ENCODE measurements at regions not wholly inside any gene's neighbourhood (a gene's known extent, or its start where the extent isn't known, plus 50 kb on each side); places are given as distances from the start of the nearest gene placed in this dataset.

DNA sequence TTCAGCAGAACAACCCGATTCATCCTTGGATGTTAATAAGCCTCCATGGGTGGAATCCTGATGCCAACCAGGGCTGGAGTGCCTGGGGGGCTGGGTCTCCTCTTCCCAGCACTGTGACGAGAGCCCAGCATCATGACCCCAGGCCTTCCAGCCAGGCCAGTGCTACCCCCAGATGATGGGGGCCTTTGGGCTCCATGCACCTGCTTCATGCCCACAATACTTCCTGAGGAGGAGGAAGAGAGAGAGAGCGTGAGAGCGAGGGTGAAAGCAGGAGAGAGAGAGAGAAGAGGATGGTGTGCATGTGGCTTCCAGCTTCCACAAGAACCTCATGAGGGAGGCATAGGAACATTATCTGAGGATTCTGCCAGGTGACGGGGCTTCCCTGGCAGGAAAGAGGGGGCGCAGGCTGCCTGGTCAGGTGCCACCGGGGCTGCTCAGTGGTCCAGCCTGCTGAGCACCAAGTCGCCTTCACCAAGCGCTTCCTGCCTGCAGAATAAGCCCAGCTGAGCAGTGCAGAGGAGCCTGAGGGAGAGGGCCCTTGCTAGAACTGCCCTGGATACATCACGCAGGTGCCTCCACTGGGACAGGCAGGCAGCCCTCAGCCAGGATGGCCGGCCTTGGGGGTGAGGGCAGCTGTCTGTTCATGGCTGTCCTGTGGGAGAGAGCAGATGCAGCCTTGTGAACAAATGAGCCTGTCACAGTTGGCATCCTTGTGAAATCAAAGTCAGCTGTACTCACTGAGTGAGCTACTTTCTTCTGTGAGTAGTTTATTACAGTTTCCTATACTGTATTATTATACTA lies 243.3 kb upstream of the B3GAT1 start:
- no peak overlapping the region for H3K4me3 ChIP-seq (ENCODE audit: low read length, poor library complexity, severe bottlenecking)
- no peaks in the 10 kb centered on the region for H3K79me2 ChIP-seq (ENCODE audit: insufficient read depth, low read length)
- H3F3A ChIP-seq (ENCODE audit: low read depth), result no peaks in the 10 kb centered on the region
- H3K9me3 ChIP-seq (ENCODE audit: insufficient read depth, low read depth, low read length), result peaks cover 3% of the 10 kb centered on the region
- H3K36me3 ChIP-seq (ENCODE audit: insufficient read depth, low read length), result no peaks in the 10 kb centered on the region
- no peak overlapping the region for H3K9ac ChIP-seq (ENCODE audit: low read depth, low read length, poor library complexity, severe bottlenecking)
- peaks cover 6% of the 10 kb centered on the region for H3K4me1 ChIP-seq (ENCODE audit: insufficient read depth, low read length, poor library complexity, severe bottlenecking)
- H3K4me2 ChIP-seq (ENCODE audit: low read depth, low read length, poor library complexity, severe bottlenecking), result peak overlapping the region; percentile 3
- 0 out of 2 replicates have a peak overlapping the region, but pooled peaks have one; percentile 15 for H2AFZ ChIP-seq (ENCODE audit: low read length)
- TF ChIP-seq EZH2phosphoT487 (IDR thresholded peaks at IDR 0.05; ENCODE audit: borderline replicate concordance), result no peak
- TF ChIP-seq, protein P1, sequence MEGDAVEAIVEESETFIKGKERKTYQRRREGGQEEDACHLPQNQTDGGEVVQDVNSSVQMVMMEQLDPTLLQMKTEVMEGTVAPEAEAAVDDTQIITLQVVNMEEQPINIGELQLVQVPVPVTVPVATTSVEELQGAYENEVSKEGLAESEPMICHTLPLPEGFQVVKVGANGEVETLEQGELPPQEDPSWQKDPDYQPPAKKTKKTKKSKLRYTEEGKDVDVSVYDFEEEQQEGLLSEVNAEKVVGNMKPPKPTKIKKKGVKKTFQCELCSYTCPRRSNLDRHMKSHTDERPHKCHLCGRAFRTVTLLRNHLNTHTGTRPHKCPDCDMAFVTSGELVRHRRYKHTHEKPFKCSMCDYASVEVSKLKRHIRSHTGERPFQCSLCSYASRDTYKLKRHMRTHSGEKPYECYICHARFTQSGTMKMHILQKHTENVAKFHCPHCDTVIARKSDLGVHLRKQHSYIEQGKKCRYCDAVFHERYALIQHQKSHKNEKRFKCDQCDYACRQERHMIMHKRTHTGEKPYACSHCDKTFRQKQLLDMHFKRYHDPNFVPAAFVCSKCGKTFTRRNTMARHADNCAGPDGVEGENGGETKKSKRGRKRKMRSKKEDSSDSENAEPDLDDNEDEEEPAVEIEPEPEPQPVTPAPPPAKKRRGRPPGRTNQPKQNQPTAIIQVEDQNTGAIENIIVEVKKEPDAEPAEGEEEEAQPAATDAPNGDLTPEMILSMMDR (conservative IDR thresholded peaks at IDR 0.05; ENCODE audit: low read length), result no peak
- H3K9me2 ChIP-seq (replicated peaks; ENCODE audit: low read depth, low read length), result no peaks in the 10 kb centered on the region
- H3K27me3 ChIP-seq (ENCODE audit: insufficient read depth, low read length, poor library complexity, severe bottlenecking), result no peaks in the 10 kb centered on the region
- no peaks in the 10 kb centered on the region for H4K20me1 ChIP-seq (ENCODE audit: insufficient read depth, low read length, poor library complexity, severe bottlenecking)

DNA sequence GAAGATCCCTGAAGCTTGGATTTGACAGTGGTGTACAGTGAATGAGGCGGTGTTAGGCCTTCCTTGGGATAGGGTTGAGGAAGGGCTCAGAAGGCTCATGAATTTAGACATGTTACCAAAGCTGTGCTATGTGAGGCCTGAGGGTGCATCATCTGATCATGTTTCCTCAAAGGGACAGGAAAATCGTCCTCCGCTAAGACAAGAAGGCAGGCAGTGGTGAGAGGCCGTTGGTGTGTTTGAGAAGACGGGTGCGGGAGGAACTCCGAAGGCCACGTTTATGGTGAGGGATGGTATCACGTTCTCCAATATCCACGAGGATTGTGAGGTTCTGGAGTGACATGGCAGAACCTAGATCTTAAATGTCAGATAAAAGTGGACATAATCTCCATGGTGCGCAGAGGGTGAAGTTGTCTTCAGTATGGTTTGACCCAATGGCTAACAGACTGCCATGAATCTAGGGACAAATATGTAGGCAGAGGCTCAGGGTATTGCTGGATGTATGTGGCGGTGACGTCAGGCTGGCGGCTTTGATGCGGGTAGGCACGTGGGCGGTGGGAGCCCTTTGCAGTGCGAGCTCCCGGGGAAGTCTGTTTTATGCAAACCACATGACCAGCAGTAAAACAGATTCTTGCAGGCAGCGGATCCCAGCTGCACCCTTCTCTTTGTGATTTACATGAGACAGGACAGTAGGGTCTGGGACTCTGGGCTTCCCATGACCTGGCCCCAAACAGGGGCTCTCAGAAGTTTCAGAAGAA lies 242.3 kb upstream of the B3GAT1 start:
- H3K79me2 ChIP-seq (ENCODE audit: insufficient read depth, low read length), result no peaks in the 10 kb centered on the region

DNA sequence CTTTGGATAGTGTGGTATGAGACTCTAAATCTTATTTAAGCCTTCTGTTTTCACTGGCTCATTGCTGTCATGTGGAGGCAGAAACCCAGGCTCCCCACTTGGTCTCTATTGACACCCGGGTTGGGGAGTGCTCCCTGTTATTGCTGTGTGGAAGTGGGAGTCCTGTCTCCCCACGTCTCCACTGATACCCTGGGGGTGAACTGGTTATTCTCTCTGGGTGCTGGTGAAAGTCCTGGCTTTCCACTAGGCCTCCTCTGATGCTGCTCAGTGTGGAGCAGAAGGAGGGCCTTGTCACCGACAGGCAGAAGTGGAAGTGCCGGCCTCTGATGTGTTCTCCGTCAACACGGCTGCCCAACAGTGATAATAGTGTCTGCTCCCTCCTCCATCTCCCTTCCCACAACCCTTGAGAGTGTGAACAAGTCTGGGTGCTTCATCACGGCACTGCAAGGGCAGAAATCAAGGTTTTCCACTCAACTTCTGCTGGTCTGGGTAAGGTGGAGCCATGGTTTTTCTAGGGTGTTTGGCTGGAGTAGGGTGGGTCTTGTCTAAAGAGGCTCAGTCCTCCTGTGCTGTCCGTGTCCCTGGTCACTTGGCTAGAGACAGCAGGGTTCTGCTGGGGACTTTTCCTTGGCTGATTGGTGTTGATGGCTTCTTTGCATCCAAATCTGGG lies 240.7 kb upstream of the B3GAT1 start:
- Histone ChIP-seq H3K4me2 (ENCODE audit: low read depth, low read length, poor library complexity, severe bottlenecking) (no peak overlapping the region), H3K9me2 (replicated peaks; ENCODE audit: low read depth, low read length) (no peaks in the 10 kb centered on the region), H3K27me3 (ENCODE audit: insufficient read depth, low read length, poor library complexity, severe bottlenecking) (no peaks in the 10 kb centered on the region), H3K4me3 (ENCODE audit: low read length, poor library complexity, severe bottlenecking) (no peak overlapping the region), H3K79me2 (ENCODE audit: insufficient read depth, low read length) (no peaks in the 10 kb centered on the region), H3K9ac (ENCODE audit: low read depth, low read length, poor library complexity, severe bottlenecking) (no peak overlapping the region), H4K20me1 (ENCODE audit: insufficient read depth, low read length, poor library complexity, severe bottlenecking) (no peaks in the 10 kb centered on the region), H3K36me3 (ENCODE audit: insufficient read depth, low read length) (no peaks in the 10 kb centered on the region), H3K9me3 (ENCODE audit: insufficient read depth, low read depth, low read length) (peaks cover 3% of the 10 kb centered on the region), H2AFZ (ENCODE audit: low read length) (no peak overlapping the region), H3K4me1 (ENCODE audit: insufficient read depth, low read length, poor library complexity, severe bottlenecking) (peaks cover 6% of the 10 kb centered on the region), H3F3A (ENCODE audit: low read depth) (no peaks in the 10 kb centered on the region)
- TF ChIP-seq EZH2phosphoT487 (IDR thresholded peaks at IDR 0.05; ENCODE audit: borderline replicate concordance), result no peak
- TF ChIP-seq, protein P1 (conservative IDR thresholded peaks at IDR 0.05; ENCODE audit: low read length), result no peak

More for the DNA sequence above, 242.3 kb upstream of the B3GAT1 start:
- Histone ChIP-seq H3K9me3 (ENCODE audit: insufficient read depth, low read depth, low read length) (peaks cover 3% of the 10 kb centered on the region), H3K9me2 (replicated peaks; ENCODE audit: low read depth, low read length) (no peaks in the 10 kb centered on the region), H3F3A (ENCODE audit: low read depth) (no peaks in the 10 kb centered on the region), H3K36me3 (ENCODE audit: insufficient read depth, low read length) (no peaks in the 10 kb centered on the region), H2AFZ (ENCODE audit: low read length) (no peak overlapping the region), H3K4me2 (ENCODE audit: low read depth, low read length, poor library complexity, severe bottlenecking) (no peak overlapping the region), H3K4me1 (ENCODE audit: insufficient read depth, low read length, poor library complexity, severe bottlenecking) (peaks cover 6% of the 10 kb centered on the region), H3K4me3 (ENCODE audit: low read length, poor library complexity, severe bottlenecking) (no peak overlapping the region), H3K27me3 (ENCODE audit: insufficient read depth, low read length, poor library complexity, severe bottlenecking) (no peaks in the 10 kb centered on the region), H3K9ac (ENCODE audit: low read depth, low read length, poor library complexity, severe bottlenecking) (no peak overlapping the region), H4K20me1 (ENCODE audit: insufficient read depth, low read length, poor library complexity, severe bottlenecking) (no peaks in the 10 kb centered on the region)
- TF ChIP-seq EZH2phosphoT487 (IDR thresholded peaks at IDR 0.05; ENCODE audit: borderline replicate concordance), result no peak
- TF ChIP-seq, protein P1 (conservative IDR thresholded peaks at IDR 0.05; ENCODE audit: low read length), result no peak

Measured in Loucy (cell line).